SK-N-SH (cell line): ENCODE measurements at regions not wholly inside any gene's neighbourhood (a gene's known extent, or its start where the extent isn't known, plus 50 kb on each side); places are given as distances from the start of the nearest gene placed in this dataset.

Experiments used
- CTCF ChIA-PET: fragments of 300-600, 350-600 bp; formaldehyde crosslinking; extraction: SDS; loops from one replicate; lab custom pipeline; 2021; lab: Yijun Ruan, JAX
- POLR2A ChIA-PET: fragments of 350-600 bp; sonication (Branson Sonifier 250); formaldehyde crosslinking; extraction: SDS; loops from one replicate; lab custom pipeline; 2020; ENCODE audit warnings: antibody characterized with exemption, inconsistent platforms; lab: Yijun Ruan, JAX
- DNase-seq: peaks from one replicate; pipeline ENCODE4 v3.0.0; 2012
- H2AFZ ChIP-seq: fragments of 200-600 bp; sonication (generic); 2 replicates; pipeline ENCODE4 v1.8.1; 2016; ENCODE audit warnings: antibody characterized with exemption, mild to moderate bottlenecking, low read depth
- H3F3A ChIP-seq: fragments of 200-600 bp; sonication (generic); replicated peaks from 2 replicates; pipeline ENCODE3; 2016; ENCODE audit warnings: antibody characterized with exemption, mild to moderate bottlenecking; ENCODE audit not compliant: insufficient read depth
- H3K27ac ChIP-seq, 2 experiments: fragments of 200-500 bp in 1 of 2; fragments of 200-600 bp in 1 of 2; sonication (Bioruptor generic) in 1 of 2; sonication (generic), shearing (Covaris generic) in 1 of 2; 2 replicates each; pipeline versions ENCODE4 v1.5.1 to v1.6.1; 2014 to 2016; ENCODE audit warnings: low read depth in 2 of 2, inconsistent platforms in 1 of 2, low read length in 1 of 2, mild to moderate bottlenecking in 1 of 2, mixed read lengths in 1 of 2
- H3K27me3 ChIP-seq: fragments of 200-600 bp; sonication (generic), shearing (Covaris generic); 2 replicates; pipeline ENCODE4 v1.6.1; 2016; ENCODE audit warnings: mixed run types; ENCODE audit not compliant: insufficient read depth
- H3K36me3 ChIP-seq, 2 experiments: fragments of 200-500 bp in 1 of 2; fragments of 200-600 bp in 1 of 2; sonication (Bioruptor generic) in 1 of 2; sonication (generic) in 1 of 2; replicated peaks in 1 of 2; 2 replicates each; pipeline versions ENCODE3 to v1.5.1; 2014 to 2016; ENCODE audit warnings: low read length in 1 of 2, mild to moderate bottlenecking in 1 of 2; ENCODE audit not compliant: insufficient read depth in 2 of 2, control insufficient read depth in 1 of 2
- H3K4me1 ChIP-seq, 2 experiments: fragments of 200-500 bp in 1 of 2; fragments of 200-600 bp in 1 of 2; sonication (Bioruptor generic) in 1 of 2; sonication (generic), shearing (Covaris generic) in 1 of 2; 2 replicates each; pipeline versions ENCODE4 v1.5.1 to v1.6.1; 2014 to 2016; ENCODE audit warnings: low read depth in 1 of 2, low read length in 1 of 2, mixed run types in 1 of 2; ENCODE audit not compliant: insufficient read depth in 2 of 2, control insufficient read depth in 1 of 2
- H3K4me2 ChIP-seq: fragments of 200-600 bp; sonication (generic), shearing (Covaris generic); 2 replicates; pipeline ENCODE4 v1.6.1; 2017; ENCODE audit warnings: mixed run types
- H3K4me3 ChIP-seq, 2 experiments: fragments of 200-500 bp in 1 of 2; fragments of 200-600 bp in 1 of 2; sonication (Bioruptor generic) in 1 of 2; sonication (generic), shearing (Covaris generic) in 1 of 2; 2 replicates each; pipeline versions ENCODE4 v1.5.1 to v1.8.1; 2014 to 2016; ENCODE audit warnings: low read depth in 2 of 2, inconsistent platforms in 1 of 2, low read length in 1 of 2, mild to moderate bottlenecking in 1 of 2, mixed read lengths in 1 of 2, moderate library complexity in 1 of 2
- H3K79me2 ChIP-seq: fragments of 200-600 bp; sonication (generic); 2 replicates; pipeline ENCODE4 v1.8.1; 2017; ENCODE audit warnings: mild to moderate bottlenecking; ENCODE audit not compliant: insufficient read depth
- H3K9ac ChIP-seq: fragments of 200-600 bp; sonication (generic); 2 replicates; pipeline ENCODE4 v1.6.1; 2017; ENCODE audit warnings: mixed run types
- H3K9me2 ChIP-seq: fragments of 200-600 bp; sonication (generic); 2 replicates; pipeline ENCODE4 v1.6.1; 2017; ENCODE audit warnings: mixed run types
- H3K9me3 ChIP-seq: fragments of 200-600 bp; sonication (generic); 2 replicates; pipeline ENCODE4 v1.6.1; 2017; ENCODE audit warnings: mixed run types, mild to moderate bottlenecking, moderate library complexity
- H4K20me1 ChIP-seq: fragments of 200-600 bp; sonication (generic); 2 replicates; pipeline ENCODE4 v1.6.1; 2017; ENCODE audit warnings: mild to moderate bottlenecking, mixed run types; ENCODE audit not compliant: insufficient read depth
- CHD2 ChIP-seq: fragments of 150-350 bp; IDR thresholded peaks from 2 replicates; pipeline ENCODE4 v1.6.1; 2018; ENCODE audit warnings: low read length; ENCODE audit not compliant: partially characterized antibody
- CTCF ChIP-seq: fragments of 200-600 bp; sonication (generic); IDR thresholded peaks from 2 replicates; pipeline ENCODE4 v1.6.1; 2017; ENCODE audit warnings: antibody characterized with exemption, mild to moderate bottlenecking, moderate library complexity
- ELF1 ChIP-seq: IDR thresholded peaks from 2 replicates; pipeline ENCODE4 v1.4.0; 2012
- EZH2phosphoT487 ChIP-seq: fragments of 200-600 bp; sonication (generic); IDR thresholded peaks from 2 replicates; pipeline ENCODE4 v1.6.1; 2017; ENCODE audit warnings: low read depth, mixed run types, mild to moderate bottlenecking, antibody characterized with exemption, moderate library complexity, borderline replicate concordance
- FOXJ3 ChIP-seq: sonication (generic); formaldehyde crosslinking; IDR thresholded peaks from 2 replicates; pipeline ENCODE4 v1.5.1; 2020; ENCODE audit warnings: mild to moderate bottlenecking, missing genetic modification reagents
- GATA2 ChIP-seq: sonication (generic); formaldehyde crosslinking; IDR thresholded peaks from 2 replicates; pipeline ENCODE4 v1.5.0; 2020; ENCODE audit warnings: mild to moderate bottlenecking, missing genetic modification reagents
- IRF3 ChIP-seq: fragments of 150-350 bp; IDR thresholded peaks from 2 replicates; pipeline ENCODE4 v1.6.1; 2016; ENCODE audit warnings: mild to moderate bottlenecking, low read depth, low read length
- JUND ChIP-seq: IDR thresholded peaks from 2 replicates; pipeline ENCODE4 v1.4.0; 2012
- MAX ChIP-seq: IDR thresholded peaks from 2 replicates; pipeline ENCODE4 v1.4.0; 2012; ENCODE audit warnings: low read depth
- MEF2A ChIP-seq: IDR thresholded peaks from 2 replicates; pipeline ENCODE4 v1.4.0; 2012; ENCODE audit warnings: low read depth, borderline replicate concordance
- NRF1 ChIP-seq: IDR thresholded peaks from 2 replicates; pipeline ENCODE4 v1.6.1; 2012; ENCODE audit warnings: low read depth, mild to moderate bottlenecking, low read length
- POLR2AphosphoS5 ChIP-seq: IDR thresholded peaks from 2 replicates; pipeline ENCODE4 v1.6.1; 2012; ENCODE audit warnings: low read depth, low read length
- RCOR1 ChIP-seq: fragments of 150-350 bp; IDR thresholded peaks from 2 replicates; pipeline ENCODE4 v1.6.1; 2017; ENCODE audit warnings: antibody characterized with exemption, low read length
- REST ChIP-seq: IDR thresholded peaks from 2 replicates; pipeline ENCODE4 v1.6.1; 2012; ENCODE audit warnings: mild to moderate bottlenecking, low read depth, low read length, moderate library complexity
- RFX5 ChIP-seq: IDR thresholded peaks from 2 replicates; pipeline ENCODE4 v1.6.1; 2012; ENCODE audit warnings: mild to moderate bottlenecking, improper control_type of control experiment, low read length
- RXRA ChIP-seq: IDR thresholded peaks from 2 replicates; pipeline ENCODE4 v1.4.0; 2012; ENCODE audit warnings: low read depth, mild to moderate bottlenecking, borderline replicate concordance
- TAF1 ChIP-seq: IDR thresholded peaks from 2 replicates; pipeline ENCODE4 v1.6.1; 2012; ENCODE audit warnings: low read depth, mild to moderate bottlenecking, low read length, moderate library complexity, borderline replicate concordance
- TEAD4 ChIP-seq: IDR thresholded peaks from 2 replicates; pipeline ENCODE4 v1.4.0; 2012; ENCODE audit warnings: mild to moderate bottlenecking, borderline replicate concordance; ENCODE audit not compliant: insufficient read depth
- USF1 ChIP-seq: IDR thresholded peaks from 2 replicates; pipeline ENCODE4 v1.4.0; 2012; ENCODE audit warnings: low read depth, borderline replicate concordance
- WGBS: methylation state at CpG from one replicate; pipeline ENCODE4 v1.1.6; 2017; ENCODE audit warnings: low lambda C conversion rate; 5-methylcytosine and 5-hydroxymethylcytosine counted together

GRCh38 chr4:85092536-85092935 is 126.0 kb upstream of the WDFY3 start:
- ChIA-PET POLR2A (no interaction called here), CTCF (interaction anchor here (1.7 to 1.9 kb wide), 3 partner anchors 8 to 704 kb away, joined by 5 to 11 read pairs (median 5); no protein-coding TSS in a partner anchor)
- 28% methylated on average over 3 of the region's 3 CpGs for whole genome bisulfite sequencing
- Histone ChIP-seq H3K27ac (no peak overlapping the region), H3F3A (no peaks in the 10 kb centered on the region), H3K36me3 (no peaks in the 10 kb centered on the region), H3K4me3 (no peak overlapping the region), H3K27me3 (no peaks in the 10 kb centered on the region), H2AFZ (no peak overlapping the region), H3K9ac (no peak overlapping the region), H3K9me3 (no peaks in the 10 kb centered on the region), H3K4me2 (no peak overlapping the region), H3K9me2 (no peaks in the 10 kb centered on the region), H3K4me1 (no peaks in the 10 kb centered on the region), H4K20me1 (no peaks in the 10 kb centered on the region), H3K79me2 (no peaks in the 10 kb centered on the region)
- DNase-seq = no peak
- TF ChIP-seq RXRA = no peak
- TF ChIP-seq MEF2A = no peak
- no peak for TF ChIP-seq CTCF
- no peak for TF ChIP-seq NRF1
- TF ChIP-seq REST = no peak
- TF ChIP-seq MAX = no peak
- TF ChIP-seq CHD2 = no peak
- TF ChIP-seq JUND = no peak
- TF ChIP-seq TAF1 = no peak
- TF ChIP-seq FOXJ3 (CRISPR knock-in tag) = no peak
- TF ChIP-seq ELF1 = no peak
- no peak for TF ChIP-seq EZH2phosphoT487
- TF ChIP-seq GATA2 (CRISPR knock-in tag) = no peak
- TF ChIP-seq POLR2AphosphoS5 = no peak
- TF ChIP-seq TEAD4 = no peak
- no peak for TF ChIP-seq RFX5
- no peak for TF ChIP-seq RCOR1
- TF ChIP-seq USF1 = no peak
- TF ChIP-seq IRF3 = no peak
